ENCODE measurements at regions not wholly inside any gene's neighbourhood (a gene's known extent, or its start where the extent isn't known, plus 50 kb on each side); places are given as distances from the start of the nearest gene placed in this dataset.
"Not testable (repeated sequence)": the region's sequence is repeated elsewhere in the genome, so short reads cannot be mapped to it uniquely, and the experiment has no call there.

GRCh38 chr5:72692651-72693442, 123.6 kb upstream of the TNPO1 start:
- no peak for DNase-seq

DNA sequence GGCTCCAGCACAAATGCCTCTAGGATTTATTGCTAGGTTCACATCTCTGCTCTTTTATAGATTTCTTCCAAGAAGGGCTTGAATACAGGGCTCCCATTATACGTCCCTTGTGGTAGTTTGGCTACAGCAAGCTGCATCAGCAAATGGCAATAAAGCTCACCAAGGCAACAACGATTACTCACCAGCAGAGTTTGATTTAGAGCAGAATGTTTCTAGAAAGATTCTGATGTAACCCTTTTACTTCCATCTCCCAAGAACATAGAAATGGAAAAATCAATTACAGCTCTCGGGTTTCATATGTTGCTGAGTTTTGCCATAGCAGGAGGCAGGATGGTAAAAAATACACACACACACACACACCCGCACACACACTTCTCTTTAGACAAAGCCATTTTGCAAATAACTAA, 124.2 kb upstream of the TNPO1 start:
- no peak for DNase-seq

DNA sequence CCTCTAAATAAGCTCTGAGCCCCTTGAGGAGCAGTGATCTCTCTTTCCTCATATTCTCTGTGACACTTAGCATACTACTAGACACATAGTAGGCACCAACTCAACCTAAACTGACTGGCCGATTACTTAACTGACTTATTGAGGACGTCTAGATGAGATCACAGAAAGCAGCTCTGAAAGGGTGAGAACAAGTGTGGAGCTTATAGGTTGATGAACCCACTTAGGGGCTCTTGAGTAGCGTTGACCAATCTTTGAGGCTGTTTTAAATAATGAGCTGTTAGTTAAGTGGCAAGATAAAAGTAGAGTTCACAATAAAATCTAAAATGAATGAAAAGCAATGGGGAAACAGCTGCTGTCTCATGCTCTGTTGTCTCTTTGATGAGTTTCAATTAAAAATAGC, 124.7 kb upstream of the TNPO1 start:
- DNase-seq: no peak

DNA sequence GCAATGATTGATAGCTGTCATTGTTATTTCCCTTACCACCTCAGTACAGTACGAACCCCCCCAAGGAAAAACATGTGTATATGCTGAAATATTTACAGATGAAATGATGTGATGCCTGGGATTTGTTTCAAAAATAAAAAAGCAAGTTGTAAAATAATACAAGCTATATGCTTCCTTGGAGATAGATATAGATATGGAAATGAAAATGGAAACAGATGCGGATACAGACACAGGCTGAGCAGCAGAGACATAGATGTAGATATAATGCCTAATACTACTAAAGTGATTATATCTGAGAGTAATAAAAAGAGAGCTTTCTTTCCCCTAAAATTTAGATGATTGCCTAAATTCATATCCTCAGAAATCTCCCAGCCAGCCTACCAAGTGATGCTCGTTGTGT, 127.5 kb upstream of the TNPO1 start:
- DNase-seq: no peak

DNA sequence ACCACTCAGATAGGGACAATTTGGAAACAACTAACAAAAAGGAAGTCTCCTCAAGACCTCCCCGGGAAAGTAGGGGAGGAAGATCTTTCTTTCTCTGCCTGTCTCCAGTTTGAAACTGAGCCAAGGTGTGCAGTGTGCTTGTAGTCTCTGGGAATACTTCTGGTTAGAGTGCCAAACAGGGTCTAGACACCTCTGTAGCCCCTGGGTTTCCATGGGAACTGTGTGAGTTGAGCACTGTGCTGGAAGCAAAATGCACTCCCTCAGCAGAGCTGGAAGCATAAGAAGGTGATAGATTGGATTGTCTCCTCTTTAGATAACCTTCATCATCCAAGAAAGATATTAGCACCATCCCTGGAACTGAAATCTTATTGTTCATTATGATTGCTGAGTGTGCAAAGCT, 129.2 kb upstream of the TNPO1 start:
- no peak for DNase-seq

GRCh38 chr5:72682561-72682960, 133.9 kb upstream of the TNPO1 start:
- no peak for DNase-seq

- no peak for DNase-seq
Observed at GRCh38 chr5:72681781-72682180, 134.7 kb upstream of the TNPO1 start.

DNA sequence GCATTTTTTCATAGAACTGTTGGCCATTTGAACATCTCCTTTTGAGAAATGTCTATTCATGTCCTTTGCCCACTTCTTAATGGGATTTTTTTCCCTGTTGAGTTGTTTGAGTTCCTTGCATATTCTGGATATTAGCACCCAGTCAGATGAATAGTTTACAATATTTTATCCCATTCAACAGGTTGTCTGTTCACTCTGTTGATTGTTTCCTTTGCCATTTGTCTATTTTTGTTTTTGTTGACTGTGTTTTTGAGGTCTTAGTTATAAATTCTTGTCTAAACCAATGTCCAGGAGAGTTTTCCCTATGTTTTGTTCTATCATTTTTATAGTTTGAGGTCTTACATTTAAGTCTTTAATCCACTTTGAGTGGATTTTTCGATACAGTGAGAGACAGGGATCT, 139.0 kb upstream of the TNPO1 start:
- DNase-seq: no peak

- not testable (repeated sequence) for DNase-seq
Observed at GRCh38 chr5:72676831-72677230, 139.6 kb upstream of the TNPO1 start.

DNA sequence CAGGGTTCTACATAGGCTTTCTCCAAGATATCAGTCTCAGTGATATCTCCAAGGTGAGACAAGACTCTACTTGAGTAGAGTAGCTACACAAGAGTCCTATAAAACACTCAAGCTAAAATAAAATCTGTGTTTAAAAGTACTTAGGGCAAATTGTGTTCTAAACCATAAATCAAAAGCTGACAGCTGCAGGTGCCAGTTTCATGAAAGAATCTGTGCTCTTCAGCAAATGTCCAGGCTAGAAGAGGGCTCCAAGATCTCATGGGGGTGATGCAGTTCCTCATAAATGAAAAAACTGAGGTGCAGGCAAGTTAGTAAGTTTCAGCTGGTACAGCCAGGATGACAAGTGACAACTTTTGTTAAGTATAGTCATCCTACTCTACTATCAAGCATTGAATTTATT, 142.8 kb upstream of the TNPO1 start:
- no peak for DNase-seq

- DNase-seq: no peak
Observed at GRCh38 chr5:72673180-72673579, 143.3 kb upstream of the TNPO1 start.

DNA sequence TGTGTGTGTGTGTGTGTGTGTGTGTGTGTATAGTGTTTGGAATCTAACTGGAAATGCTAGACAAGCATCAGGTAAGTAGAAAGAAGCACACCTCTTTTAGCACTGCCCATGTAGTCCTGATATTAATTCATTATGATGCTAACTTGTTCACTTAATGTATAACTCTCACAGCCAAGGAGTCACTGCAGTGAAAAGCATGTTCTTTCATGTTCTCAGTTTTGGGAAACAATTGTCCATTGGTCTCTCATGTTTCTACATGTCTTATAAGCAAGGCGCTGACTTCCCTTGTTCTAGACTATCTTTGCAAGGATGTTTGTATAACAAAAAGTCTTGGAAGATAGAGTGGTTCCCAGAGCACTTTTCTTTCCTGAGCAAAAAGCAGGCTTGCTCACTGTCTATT, 148.8 kb upstream of the TNPO1 start:
- no peak for DNase-seq

DNA sequence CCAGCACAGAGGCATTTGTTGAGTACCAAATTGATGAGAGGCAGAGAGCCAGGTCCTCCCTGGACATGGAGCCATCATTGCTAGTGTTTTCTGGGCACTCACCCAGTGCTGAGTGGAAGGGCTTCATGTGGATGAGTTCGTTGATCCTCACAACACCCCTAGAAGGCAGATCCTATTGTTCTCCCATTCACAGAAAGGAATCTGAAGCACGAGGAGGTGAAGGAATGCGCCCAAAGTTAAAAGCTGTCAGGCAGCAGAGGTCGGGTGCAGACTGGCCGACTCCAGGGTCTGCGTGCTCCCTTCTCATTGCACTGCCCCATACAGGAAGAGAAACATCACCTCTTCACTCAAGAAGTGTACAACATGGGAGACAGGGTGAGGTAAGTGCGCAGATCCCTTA, 153.5 kb upstream of the TNPO1 start:
- DNase-seq: no peak

DNA sequence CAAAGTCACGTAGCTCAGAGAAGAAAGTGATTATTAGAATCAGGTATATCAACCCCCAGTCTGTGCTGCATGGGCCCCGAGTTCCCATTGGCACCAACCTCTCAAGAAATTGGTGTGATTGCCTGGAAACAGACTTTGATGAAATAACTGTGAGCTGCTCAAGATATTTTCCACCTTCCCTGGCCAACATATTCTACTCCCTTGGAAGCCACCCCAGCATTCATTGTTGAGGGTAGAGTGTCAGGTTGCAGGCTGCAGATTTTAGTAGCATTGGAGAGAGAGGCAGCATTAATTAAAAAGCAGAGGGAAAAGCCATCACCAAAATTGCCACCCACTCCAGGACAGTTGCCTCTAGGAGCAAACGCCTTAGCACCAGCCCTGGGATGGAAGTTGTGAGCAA, 154.2 kb upstream of the TNPO1 start:
- no peak for DNase-seq

DNA sequence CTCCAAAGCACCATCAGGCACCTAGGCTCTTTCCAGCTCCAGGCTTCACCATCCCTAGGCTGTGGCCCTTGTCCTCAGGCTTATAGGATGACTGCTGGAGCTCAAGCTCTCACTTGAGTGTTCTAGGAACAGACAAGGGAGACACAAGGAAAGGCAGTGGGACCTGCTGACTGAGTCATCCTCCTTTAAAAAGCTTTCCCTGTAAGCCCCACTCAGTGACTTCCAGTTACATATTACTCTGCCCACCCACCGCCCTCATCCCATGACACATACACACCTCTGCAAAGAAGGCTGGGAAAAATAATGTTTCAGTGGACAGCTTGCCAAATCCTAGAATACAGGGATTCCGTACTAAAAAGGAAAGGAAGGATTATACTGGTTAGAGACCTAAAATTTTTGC, 154.2 kb upstream of the ZNF366 start:
- no peak for DNase-seq

DNA sequence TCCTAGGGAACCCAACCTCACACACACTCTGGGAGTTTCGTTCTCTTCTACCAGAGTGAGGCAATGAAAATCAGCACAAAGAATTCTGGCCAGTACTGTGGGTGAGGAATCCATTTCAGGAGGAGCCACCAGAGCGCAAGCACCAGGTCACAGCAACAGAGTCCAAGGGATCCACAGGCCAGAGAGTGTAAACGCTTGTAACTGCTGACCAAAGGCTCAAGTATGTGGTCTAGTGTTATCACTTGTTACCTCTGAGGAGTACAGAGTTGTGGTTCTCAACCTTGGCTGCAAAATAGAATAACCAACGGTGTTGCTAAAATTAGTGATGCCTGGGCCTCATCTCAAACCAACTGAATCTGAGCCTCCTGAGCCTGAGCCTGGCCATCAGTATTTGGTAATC, 152.5 kb upstream of the ZNF366 start:
- no peak for DNase-seq

DNA sequence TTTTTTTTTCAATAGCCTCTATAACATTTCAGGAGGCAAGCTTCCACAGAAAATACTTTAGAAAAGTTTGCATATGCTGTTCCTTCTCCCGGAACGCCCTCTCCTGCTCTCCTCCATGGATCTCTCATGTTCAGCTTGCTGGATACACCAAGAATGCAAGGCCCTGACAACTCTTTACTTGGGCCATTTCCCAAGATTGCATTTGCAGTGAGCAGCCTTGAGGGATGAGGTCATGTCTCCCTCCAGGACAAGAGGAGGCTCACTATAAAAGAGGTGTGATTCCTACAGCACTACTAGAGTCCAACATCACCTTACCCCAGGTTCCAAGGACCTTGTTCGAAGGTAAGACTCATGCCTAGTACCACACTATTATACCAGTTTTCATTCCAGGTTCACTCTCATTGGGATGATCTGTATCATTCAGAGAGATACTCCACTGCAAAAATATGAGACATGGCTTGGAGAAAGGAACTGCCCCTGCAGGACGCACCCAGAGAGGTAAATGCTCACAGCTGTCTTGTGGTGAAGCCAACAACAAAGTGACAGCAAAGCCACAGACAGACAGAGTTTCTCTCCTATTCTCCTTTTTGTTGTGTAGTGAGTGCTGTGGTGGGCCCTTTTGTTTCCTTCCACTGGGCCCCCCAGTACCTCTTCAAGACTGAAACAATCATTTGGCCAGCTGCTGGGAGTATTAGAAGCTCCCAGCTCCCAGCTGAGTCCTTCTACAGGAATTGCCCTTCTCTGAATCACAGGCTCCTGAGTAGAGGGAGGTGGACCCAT, 151.7 kb upstream of the ZNF366 start:
- DNase-seq: no peak

DNA sequence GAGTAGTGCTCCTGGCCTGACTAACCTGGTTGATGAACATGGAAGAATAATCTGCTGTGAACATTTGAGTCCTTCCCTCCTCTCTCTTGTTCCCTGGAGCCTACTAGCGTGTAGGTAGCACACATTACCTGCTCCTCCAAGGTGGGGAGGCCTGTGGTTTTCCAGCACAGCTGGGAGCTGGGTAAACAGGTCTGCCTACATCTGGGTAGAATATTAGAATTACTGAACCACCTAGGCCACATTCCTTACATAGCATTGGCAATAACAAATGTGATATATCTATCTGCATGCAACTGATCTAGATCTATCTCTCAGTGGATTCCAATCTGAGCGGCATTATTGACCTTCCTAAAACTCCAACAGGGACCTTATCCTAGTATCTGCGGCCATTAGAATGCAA, 151.0 kb upstream of the ZNF366 start:
- DNase-seq: no peak

DNA sequence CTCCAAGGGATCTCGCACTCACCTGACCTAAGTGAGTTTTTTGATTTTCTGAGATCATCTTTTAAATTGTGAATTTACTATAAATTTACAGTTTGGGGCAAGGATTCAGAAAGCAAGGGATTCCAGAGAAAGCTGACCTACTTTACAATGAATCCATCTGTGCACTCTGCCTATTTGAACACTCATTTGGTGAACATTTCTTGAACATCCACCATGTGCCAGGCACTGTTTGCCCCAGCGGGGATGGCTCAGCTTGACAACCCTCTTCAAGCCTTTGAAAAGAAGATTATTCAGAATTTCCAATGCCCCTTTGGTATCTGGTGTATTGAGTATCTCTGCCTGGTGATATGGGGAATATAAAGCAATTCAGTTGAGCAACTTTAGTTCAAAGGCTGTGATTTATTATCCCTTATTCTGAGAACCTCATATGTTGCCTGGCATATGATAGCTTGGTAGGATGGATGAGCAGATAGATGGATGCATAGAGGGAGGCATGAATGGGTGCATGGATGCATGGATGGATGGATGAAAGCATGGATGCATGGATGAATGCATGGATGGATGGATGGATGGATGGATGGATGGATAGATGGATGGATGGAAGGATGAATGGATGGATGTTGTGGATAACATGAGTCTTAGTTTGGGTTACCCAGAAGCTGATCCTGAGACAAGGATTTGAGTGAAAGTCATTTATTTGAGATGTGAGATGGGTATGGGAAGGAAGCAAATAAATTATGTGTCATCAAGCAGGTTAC, 149.7 kb upstream of the ZNF366 start:
- no peak for DNase-seq

DNA sequence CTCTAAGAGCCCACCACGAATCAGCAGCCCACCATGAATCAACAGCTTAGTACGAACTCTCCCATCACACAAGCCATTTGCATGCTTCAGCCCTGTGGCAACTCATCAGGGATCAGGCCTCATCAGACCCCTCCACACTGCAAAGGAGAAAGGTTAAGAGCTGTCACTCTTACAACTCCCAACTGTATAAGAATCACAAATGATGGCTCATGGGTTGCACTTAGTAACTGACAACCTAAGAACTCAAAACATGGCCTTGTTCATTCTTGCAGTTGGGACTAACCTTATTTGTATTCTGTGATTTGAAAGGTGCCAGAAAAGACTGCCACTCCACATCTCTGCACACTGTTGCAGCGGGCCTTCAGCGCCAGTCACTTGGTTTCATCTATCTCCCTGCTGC, 149.1 kb upstream of the ZNF366 start:
- no peak for DNase-seq

DNA sequence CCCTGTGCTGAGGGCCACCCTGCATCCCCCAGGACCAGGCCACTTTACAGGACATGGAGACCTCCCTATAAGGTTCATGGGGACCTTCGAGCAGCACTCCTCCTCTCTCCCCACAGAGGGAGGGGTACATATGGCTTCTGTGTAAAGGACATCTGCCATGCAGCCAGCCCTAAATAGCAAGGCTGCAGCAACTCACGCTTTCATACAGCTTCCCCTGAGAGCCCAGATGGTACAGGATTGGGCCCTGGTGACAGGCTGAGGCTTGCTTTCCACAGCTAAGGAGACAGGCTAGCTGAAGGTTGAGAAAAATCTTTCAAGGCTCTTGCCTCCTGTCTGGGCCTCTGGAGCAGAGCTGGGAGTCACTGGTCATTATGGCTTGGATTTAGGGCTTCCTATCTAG, 147.0 kb upstream of the ZNF366 start:
- no peak for DNase-seq

DNA sequence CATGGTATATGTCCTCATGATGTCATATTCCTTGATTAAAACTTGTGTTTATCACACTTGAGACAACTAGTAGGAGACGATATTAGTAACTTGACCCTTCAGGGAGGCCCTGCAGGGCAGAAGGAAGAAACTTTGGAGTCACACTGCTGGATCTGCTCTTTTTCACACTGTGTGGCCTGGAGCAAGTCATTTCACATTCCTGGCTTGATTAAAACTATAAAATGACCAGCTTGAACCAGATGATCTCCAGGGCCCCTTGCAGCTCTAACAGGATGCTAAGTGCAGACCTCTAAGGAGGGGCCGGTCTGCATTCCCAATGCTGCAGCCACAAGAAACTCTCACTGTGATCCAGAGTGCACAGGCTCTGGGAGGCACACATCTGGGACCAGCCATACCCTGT, 146.4 kb upstream of the ZNF366 start:
- DNase-seq: no peak

DNA sequence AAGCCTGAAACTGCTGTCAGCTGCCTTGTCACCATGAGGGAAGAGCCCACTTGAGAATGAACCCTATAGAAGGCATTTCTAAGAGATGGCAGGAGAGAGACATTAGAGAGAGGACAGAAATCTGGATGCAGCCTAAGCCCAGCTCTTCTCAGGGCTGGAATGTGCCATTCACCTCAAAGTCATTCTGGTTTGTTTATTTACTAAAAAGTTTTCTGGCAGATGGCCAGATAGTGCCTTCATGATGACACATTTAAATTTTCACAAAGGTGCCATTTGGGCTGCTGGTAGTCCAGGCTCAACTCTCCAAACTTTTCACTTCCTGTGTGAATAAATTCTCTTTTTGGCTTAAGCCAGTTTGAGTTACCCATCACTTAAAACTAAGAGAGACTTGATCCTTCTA, 144.6 kb upstream of the ZNF366 start:
- no peak for DNase-seq

DNA sequence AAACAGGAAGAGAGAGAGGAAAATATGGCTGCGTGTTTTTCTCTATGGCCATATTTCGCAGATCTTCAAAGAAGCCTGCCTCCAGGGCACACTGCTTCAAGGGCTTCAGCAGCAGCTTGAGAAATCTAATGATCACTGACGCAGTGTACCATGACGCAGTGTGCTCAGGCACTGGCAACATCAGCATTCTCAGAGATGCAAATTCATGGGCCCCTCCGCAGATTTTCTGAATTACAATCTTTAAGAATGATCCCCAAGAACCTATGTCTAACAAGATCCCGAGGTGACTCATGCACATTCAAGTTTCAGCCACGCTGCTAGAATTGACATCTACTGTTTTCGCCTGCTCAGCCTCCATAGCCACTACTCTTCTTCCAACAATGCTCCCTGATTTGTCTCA, 143.9 kb upstream of the ZNF366 start:
- no peak for DNase-seq
